ENCODE measurements at regions not wholly inside any gene's neighbourhood (a gene's known extent, or its start where the extent isn't known, plus 50 kb on each side); places are given as distances from the start of the nearest gene placed in this dataset.
A peak's percentile ranks its signal among the peaks of the same experiment; 100 is the strongest.
"Not testable (repeated sequence)": the region's sequence is repeated elsewhere in the genome, so short reads cannot be mapped to it uniquely, and the experiment has no call there.

- DNase-seq = no peak
Observed at GRCh38 chr18:59799383-59800015, 100.3 kb upstream of the PMAIP1 start.

DNA sequence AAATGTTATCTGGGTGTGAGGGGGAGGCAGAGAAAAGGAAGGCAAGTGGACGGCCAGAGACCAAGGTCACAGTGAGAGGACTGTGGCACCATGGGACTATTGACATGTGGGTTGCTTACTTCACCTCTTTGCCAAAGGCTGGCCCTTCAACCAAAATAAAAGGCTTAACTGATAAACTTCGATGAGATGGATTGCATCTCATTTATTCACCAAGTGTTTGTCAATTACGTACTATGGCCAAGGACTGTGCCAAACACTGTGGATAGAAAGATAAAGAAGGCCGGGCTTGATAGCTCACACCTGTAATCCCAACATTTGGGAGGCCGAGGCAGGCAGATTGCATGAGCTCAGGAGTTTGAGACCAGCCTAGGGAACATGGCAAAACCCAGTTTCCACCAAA, 98.7 kb upstream of the CCBE1 start:
- DNase-seq = no peak

DNA sequence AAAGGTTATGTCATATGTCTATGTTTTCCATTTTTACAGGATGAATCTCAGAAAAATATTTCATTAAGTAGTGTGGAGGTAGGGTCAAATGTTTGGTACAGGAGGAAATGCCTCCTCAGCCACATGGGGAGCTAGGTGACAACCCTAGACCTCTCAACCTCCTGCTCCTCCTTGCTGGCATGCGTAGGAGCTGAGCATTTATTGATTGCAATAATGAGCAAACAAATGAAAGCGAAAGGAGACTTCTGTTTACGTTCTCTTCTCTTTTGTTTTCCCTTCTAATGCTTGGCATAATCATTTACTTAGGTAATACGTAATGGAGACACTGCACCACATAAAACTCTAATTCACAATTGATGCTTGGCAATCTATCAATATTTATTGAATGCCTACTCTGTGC, 95.1 kb upstream of the CCBE1 start:
- no peak for DNase-seq

- not testable (repeated sequence) for DNase-seq
Observed at GRCh38 chr18:59790346-59790936, 93.2 kb upstream of the CCBE1 start.

GRCh38 chr18:59788791-59789106, 91.5 kb upstream of the CCBE1 start:
- DNase-seq = no peak

GRCh38 chr18:59787998-59788790, 91.0 kb upstream of the CCBE1 start:
- DNase-seq = no peak

DNA sequence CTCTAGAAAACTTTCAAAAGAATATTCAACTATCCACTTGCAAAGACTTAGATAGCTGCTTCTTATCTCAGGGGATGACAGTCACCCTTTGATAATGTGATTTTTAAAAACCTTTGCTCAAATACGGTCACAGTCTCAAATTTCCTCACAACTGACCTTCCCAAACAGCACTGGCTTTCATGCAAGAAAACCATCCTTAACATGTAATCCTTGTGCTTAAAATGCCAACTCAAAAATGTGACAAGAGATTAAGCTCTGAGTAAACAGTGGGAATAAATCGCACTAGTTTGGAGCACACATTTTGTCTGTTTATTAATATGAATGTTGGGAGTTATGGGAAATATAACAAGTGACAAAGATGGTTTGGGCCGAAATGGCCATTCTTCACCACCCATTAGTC, 87.5 kb upstream of the CCBE1 start:
- DNase-seq = no peak

DNA sequence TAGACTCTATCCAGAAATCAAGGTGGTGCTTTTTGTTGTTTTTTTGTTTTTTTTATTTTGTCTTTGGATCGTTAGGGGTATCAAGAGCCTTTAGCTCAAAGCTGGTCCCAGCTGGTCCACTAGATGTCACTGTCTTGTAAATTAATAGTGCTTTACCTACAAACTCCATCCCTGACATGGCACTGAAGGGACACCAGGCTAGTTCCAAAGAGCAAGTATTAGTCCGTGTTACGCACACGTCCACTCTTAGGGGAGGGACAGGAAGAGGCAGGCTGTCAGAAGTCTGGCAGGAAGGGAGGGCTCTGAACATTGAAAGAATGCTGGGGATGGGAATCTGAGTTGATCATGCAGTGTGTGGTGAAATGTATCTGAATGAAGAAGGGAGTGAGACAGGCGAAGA, 85.9 kb upstream of the CCBE1 start:
- peak; percentile 7 for DNase-seq

DNA sequence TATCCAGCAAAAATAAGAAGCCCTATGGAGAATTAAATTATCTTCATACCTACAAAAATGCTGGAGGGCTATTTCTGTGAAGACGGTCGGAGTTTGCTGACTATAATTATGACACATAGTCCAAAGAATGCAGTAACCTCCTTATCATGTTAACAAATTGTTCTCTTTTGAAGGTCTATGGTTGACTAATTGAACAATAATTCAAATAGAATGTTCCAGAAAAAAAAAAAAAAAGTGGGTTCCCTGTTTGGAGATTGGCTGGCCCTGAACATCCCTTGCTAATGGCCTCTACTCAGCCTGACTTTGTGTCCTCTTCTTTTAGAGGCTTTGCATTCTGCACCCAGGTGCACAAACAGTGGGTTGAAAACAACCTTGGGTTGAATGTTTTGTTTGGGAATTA, 82.8 kb upstream of the CCBE1 start:
- DNase-seq = no peak

GRCh38 chr18:59778434-59778833, 81.2 kb upstream of the CCBE1 start:
- DNase-seq = no peak

DNA sequence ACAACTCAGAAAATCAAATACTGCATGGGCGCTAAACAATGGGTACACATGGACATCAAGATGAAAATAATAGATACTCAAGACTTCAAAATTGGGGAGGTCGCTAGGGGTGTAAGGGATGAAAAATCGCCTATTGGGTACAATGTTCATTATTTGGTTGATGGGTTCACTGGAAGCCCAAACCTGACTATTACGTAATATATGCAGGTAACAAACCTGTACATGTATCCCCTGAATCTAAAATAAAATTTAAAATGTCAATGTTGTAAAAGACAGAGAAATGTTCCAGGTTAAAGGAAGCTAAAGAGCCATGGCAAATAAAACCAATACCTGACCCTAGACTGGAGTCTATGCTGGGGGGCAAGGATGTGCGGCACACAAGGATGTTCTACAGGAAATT, 80.4 kb upstream of the CCBE1 start:
- no peak for DNase-seq

DNA sequence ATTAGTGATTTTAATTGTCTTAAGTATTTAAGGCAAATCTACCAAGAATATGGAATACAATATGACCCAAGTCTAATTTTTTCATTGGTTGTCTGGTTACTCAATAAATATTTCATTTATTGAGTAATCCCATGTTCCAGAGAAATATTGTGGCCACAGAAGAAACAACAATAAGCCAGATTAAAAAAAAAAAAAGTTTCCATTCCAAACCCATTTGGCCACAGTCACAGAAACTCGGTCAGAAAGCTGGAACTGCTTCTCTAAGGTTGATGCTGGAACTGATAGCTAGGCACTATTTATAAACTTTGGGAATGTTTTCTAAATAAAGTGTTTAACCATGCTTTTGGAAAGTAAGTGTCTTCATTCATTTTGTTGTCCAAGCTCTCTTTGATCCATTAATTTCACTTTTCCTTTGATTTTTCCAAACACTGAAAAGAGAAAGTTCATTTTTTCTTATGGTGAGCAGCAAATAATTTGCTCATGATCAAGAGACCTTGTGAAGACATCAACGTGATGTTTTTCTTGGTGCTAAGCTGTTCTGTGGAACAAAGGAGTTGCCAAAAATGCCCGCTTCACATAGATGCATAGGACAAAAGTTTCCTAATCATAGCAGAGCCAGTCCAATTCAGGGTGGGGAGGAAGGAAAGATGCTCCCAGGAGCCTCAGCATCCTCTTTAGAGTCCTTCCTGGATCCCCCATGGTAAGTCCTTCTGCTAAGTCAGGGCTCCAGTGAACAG, 72.1 kb upstream of the CCBE1 start:
- no peak for DNase-seq

GRCh38 chr18:59768409-59768808, 71.2 kb upstream of the CCBE1 start:
- DNase-seq = no peak

DNA sequence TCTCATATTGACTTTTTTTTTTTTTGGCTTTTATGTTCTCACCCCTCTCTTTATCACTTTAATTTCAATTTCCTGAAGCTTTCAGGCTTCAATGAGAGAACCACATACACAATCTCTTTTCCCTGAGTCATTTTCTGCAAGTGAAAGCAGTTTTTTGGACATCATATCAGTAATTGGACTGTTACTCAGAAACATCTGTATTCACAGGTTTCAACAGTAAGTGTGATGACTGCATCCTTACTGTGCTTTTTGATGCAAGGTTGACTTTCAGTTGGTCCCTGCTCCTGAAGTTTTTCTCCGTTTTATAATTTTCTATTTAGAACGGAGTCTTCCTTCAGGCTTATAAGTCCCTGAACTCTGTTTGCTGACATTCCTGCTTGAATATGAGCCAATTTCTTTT, 70.5 kb upstream of the CCBE1 start:
- no peak for DNase-seq

DNA sequence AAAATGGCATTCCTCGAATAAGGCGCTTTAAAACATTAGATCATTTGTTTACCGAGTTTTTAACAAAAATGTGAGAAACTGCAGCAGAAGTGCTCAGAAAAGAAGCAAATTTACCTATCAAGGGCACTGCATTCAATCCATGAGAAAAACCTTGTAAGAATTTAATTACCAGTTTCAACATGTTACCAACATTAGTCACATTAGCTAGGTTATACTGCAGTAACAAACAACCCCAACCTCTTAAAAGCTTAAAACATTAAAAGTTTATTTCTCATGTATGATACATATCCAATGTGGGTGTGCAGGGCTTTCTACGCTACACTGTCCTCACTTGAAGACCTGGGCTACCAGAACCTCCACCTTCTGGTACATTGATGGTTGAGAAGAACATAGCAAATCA, 68.1 kb upstream of the CCBE1 start:
- no peak for DNase-seq

- no peak for DNase-seq
Observed at GRCh38 chr18:59764281-59764680, 67.1 kb upstream of the CCBE1 start.

DNA sequence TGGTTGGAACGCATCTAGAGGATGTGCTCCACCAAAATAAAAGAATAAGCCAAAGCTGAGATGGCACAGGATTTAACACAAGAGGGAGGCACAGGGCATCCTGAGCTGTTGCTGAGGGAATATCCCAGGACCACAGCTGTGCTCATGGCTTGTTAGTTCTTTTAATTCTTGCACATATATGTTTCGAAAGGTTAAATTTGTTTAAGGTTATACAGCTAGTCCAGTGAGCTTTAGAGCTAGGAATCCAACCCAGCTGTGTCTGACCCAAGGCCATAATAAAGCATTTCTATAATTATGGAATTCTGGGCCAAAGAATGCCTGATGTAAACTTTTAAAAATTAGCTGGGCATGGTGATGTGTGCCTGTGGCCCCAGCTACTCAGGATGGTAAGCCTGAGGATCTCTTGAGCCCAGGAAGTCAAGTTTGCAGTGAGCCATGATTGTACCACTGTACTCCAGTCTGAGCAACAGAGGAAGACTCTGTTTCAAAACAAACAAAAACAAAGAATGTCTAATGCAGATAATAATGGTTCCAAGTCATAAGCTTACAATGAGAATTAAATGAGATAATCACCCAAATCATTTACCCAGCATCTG, 66.4 kb upstream of the CCBE1 start:
- no peak for DNase-seq

DNA sequence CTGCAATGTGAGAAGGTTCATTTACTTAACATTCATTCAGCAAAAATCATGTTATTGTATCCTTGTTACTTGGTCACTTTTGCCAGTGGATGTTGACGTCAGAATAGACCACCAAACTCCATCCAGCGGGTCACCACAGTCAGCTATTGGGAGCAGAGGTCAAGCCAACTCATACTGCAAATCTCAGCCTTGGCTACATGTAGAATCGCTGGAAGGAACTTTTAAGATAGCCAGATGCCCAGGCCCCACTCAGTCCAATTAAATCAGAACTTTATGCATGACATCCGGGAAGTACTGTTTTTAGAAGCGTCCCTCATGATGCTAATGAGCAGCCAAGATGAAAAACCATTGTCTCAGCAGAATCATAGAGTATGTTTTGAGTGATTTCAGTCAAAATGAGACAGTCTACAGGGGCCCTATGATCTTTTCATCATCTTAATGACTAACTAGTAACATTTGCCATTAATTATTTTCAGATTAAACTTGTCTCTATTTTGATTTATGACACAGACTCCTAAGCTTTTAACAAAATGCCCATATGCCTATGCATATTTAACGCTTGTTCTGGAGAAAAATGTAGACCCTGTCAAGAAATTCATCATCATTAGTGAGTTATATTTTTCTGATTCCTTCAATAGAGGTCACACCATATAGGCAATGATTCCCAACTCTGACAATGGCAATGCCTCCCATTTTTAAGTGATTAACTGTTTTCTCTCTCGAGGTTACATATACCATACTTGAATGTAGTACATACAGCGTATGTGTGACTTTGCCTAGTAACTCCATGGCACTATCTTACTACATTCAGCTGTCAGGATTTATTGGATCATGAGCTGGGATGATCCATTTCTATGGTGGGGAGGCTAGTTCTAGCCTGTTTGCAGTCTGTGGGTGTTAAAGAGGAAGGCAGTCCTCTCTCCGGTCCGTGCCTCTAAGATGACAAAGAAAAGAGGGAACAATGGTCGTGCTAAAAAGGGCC, 63.7 kb upstream of the CCBE1 start:
- no peak for DNase-seq

DNA sequence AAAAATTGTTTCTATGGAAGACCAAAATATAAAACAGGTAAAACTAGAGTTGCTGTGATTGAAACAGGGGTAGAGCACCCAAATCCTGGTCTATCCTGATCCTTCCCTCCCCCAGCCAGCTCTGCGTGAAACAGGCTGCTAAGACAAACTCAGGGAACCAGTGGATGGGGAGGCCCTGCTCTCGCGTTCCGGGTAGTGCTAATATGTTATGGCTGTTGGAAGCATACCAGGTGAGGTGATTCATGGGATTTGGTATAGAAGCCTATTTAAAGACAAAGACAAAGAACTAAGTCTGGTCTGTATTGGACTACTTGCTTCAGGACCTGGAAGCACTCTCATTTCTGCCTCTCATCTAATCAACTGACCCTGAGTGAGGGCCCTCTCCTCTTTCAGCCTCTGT, 63.0 kb upstream of the CCBE1 start:
- no peak for DNase-seq

DNA sequence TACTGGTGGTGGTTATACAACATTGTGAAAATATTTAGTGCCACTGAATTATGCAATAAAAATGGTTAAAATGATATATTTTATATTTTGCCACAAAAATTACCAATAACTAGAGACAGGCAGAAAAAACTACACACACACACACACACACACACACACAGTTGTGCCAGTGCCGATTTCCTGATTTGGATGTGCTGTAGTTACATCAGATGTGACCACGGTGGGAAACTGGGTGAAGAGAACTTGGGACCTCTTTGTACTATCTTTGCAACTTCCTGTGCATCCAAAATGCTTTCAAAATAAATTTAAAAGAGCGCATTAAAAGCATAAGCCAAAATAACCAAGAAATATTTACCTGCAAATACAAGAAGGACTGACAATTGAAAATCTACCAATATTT, 61.6 kb upstream of the CCBE1 start:
- DNase-seq = no peak

DNA sequence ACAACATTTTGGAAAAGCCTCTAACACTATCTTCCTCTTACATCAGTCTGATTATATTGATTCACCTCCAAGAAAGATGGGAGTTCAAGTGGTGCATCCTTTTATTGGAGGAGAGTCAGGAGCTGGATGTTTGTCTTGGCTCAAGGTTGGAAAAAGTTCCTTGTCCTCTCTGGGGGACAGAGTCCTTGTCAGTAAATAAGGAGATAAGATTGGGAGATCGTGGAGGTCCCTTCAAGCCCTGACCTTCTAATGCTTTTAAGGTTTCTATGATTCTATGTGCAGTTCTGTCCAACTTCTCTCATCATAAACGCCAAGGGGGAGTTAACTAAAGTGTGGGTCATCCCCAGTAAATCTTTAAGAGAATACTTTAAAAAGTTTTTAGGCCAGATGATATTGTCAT, 60.9 kb upstream of the CCBE1 start:
- no peak for DNase-seq

DNA sequence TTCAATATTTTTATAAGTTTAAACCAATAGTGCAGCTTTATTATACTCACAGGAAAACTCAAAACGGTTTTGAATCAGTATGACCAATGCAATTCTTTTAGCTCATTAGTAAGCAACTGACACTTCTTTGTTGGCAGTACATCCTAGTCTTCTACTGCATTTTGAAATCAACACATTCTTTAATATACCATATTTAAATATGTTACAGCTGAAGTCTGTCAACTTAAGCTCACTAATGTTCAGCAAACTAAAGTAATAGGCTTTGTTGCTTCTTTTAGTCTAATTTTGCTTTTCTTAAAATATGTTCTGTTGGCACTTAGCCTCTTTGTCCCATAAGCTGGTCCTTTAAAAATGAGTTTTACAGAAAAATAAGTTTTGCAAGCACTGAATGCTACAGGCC, 55.4 kb upstream of the CCBE1 start:
- peak; percentile 4 for DNase-seq

Measured in midbrain (tissue), 1 donor.